Ectodermal cell (in vitro differentiated cells): ENCODE measurements at regions not wholly inside any gene's neighbourhood (a gene's known extent, or its start where the extent isn't known, plus 50 kb on each side); places are given as distances from the start of the nearest gene placed in this dataset.

Source experiments
- H3K27ac ChIP-seq: 2 replicates; pipeline ENCODE4 v1.7.0; 2013; ENCODE audit warnings: mild to moderate bottlenecking, low read depth, low read length; ENCODE audit not compliant: insufficient read depth, poor library complexity, severe bottlenecking
- H3K27me3 ChIP-seq: 2 replicates; pipeline ENCODE4 v1.7.0; 2013; ENCODE audit warnings: mild to moderate bottlenecking, low read length; ENCODE audit not compliant: insufficient read depth, control insufficient read depth, poor library complexity, severe bottlenecking
- H3K36me3 ChIP-seq: one replicate; pipeline ENCODE4 v1.7.0; 2013; ENCODE audit warnings: low read length; ENCODE audit not compliant: control insufficient read depth, insufficient read depth
- H3K4me1 ChIP-seq: one replicate; pipeline ENCODE4 v1.7.0; 2013; ENCODE audit warnings: low read length; ENCODE audit not compliant: control insufficient read depth, insufficient read depth
- H3K4me3 ChIP-seq: 2 replicates; pipeline ENCODE4 v1.7.0; 2013; ENCODE audit warnings: low read depth, low read length, control low read depth; ENCODE audit not compliant: insufficient read depth
- H3K9me3 ChIP-seq: 2 replicates; pipeline ENCODE4 v1.7.0; 2013; ENCODE audit warnings: mild to moderate bottlenecking, low read length, moderate library complexity; ENCODE audit not compliant: control insufficient read depth
- WGBS, 2 experiments: methylation state at CpG; one replicate each; pipeline ENCODE4 v1.1.7; 2013; ENCODE audit warnings: missing lambda C conversion rate in 2 of 2; 5-methylcytosine and 5-hydroxymethylcytosine counted together

DNA sequence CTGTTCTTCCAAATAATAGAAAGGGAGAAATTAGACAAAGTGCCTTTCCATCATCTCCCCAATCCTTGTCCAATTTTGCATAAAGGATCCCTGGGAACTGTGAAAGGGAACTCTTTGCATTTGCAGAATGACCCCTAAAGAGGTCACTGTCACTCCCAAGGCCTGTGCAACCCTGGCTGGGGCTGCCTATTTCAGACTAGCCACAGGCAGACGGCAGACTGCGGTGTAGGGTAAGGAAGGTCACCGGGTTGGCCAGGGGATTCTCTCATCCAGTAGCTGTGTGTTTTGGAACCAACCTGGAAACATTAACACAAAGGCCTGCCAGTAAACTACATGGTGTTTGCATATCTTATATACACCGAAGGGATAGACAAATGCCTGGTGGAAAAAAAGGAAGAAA lies 818.7 kb downstream of the BCL11A start:
- H3K36me3 ChIP-seq, result no peaks in the 10 kb centered on the region
- H3K27me3 ChIP-seq, result no peaks in the 10 kb centered on the region
- peaks cover 5% of the 10 kb centered on the region for H3K4me1 ChIP-seq
- WGBS, 2 experiments, result 82 to 86% methylated on average over 3 to 4 of the region's 4 CpGs
- H3K9me3 ChIP-seq, result no peaks in the 10 kb centered on the region
- no peak overlapping the region for H3K27ac ChIP-seq
- H3K4me3 ChIP-seq, result no peak overlapping the region

DNA sequence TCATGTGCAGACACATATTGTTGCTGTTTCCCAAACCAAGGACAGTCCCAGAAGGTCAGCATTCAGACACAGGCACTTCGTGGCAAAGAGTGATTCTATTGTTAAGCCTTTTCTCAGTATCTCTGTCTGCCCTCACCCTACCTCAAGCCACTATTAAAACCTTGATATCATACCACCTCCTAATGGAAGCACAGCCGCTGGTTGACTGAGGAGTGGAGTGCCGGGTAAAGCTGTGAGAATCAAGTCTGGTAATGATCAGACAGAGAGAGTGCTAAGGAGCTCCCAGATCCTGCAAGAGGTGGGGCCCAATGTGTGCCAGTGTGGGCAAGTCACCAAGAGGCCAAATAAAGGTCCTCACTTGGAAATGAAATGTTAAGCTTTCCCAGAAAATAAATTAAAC lies 819.5 kb downstream of the BCL11A start:
- 88 to 90% methylated on average over 3 of the region's 3 CpGs for WGBS, 2 experiments
- no peak overlapping the region for H3K4me3 ChIP-seq
- H3K4me1 ChIP-seq, result peaks cover 5% of the 10 kb centered on the region
- H3K27ac ChIP-seq, result no peak overlapping the region
- H3K36me3 ChIP-seq, result no peaks in the 10 kb centered on the region
- H3K9me3 ChIP-seq, result no peaks in the 10 kb centered on the region
- H3K27me3 ChIP-seq, result no peaks in the 10 kb centered on the region

DNA sequence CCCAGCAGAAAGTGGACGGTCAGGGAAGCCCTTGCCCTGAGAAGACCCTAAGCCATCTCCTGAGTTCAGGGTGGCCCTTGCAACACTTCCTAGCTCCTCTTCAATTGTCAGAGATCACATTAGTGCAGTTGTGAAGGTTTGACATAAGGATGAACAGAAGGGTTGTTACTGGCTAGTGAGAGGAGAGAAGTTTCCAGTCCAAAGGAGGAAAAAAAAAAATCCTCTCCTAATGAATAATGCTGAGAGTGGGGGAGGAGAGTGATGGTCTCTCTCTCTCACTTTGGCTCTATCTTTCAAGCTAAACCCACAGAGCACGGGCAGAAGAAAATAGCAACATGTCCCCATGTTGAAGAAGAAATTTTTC lies 819.9 kb downstream of the BCL11A start:
- peaks cover 5% of the 10 kb centered on the region for H3K4me1 ChIP-seq
- no peaks in the 10 kb centered on the region for H3K9me3 ChIP-seq
- WGBS, 2 experiments, result 88 to 94% methylated on average over 2 of the region's 2 CpGs
- H3K27ac ChIP-seq, result no peak overlapping the region
- no peaks in the 10 kb centered on the region for H3K36me3 ChIP-seq
- H3K4me3 ChIP-seq, result no peak overlapping the region
- no peaks in the 10 kb centered on the region for H3K27me3 ChIP-seq

DNA sequence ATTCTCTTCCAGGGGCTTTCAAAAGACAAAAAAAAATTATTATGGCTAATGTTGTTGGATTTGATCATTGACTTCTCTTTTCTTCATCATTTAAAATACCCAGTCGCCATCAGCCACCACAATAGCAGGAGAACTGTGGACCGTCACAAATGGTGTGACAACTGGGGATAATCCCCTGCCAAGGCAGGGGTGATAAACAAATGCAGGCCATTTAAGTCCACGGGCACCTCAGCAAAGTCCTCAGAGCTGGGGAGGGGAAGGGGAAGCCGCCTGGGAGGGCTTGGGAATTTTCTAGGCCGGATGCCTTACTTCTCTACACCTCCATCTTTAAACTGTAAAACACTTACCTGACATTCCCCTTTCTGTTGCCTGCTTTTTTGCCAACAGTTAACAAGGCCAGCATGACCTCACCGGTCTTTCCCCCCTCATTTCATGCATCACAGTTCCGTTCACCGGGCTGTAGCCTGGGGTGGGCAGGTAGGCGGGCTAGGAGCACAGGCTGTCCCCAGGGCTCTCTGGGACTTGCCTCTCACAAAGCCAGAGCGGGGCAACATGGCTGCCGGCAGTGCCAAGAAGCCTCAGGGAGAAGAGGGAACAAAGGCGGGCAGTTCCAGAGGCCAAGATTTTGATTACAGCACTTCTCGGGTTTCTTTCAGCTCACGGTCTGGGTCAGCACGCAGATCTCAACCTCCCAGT lies 820.4 kb downstream of the BCL11A start:
- H3K9me3 ChIP-seq, result no peaks in the 10 kb centered on the region
- no peak overlapping the region for H3K27ac ChIP-seq
- H3K4me1 ChIP-seq, result peaks cover 5% of the 10 kb centered on the region
- no peaks in the 10 kb centered on the region for H3K36me3 ChIP-seq
- H3K4me3 ChIP-seq, result no peak overlapping the region
- 89 to 94% methylated on average over 14 to 15 of the region's 15 CpGs for WGBS, 2 experiments
- no peaks in the 10 kb centered on the region for H3K27me3 ChIP-seq

DNA sequence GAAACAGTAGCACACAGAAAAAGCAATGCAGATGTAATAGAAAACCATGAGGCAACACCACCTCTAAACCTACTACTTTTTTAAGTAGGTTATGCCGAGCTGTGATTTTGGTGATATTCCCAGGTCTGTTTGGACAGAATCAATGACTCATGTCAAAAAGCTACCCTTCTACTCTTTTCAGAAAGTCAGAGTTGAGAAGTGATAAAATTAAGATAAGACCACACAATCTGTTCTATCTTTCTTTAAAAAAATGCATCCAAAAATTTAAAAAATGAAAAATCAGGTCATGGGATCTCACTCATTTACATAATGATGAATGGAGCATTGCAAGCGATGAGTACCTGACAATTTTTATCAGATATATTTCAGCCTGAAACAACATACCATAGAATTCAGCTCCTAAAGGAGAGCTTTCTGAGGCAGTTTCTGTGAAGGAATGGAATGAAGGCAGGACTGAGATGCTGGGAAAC lies 826.3 kb downstream of the BCL11A start:
- no peaks in the 10 kb centered on the region for H3K4me1 ChIP-seq
- no peaks in the 10 kb centered on the region for H3K27me3 ChIP-seq
- WGBS, 2 experiments, result 95 to 100% methylated on average over 2 of the region's 2 CpGs
- no peaks in the 10 kb centered on the region for H3K36me3 ChIP-seq
- H3K9me3 ChIP-seq, result no peaks in the 10 kb centered on the region
- no peak overlapping the region for H3K4me3 ChIP-seq
- no peak overlapping the region for H3K27ac ChIP-seq

DNA sequence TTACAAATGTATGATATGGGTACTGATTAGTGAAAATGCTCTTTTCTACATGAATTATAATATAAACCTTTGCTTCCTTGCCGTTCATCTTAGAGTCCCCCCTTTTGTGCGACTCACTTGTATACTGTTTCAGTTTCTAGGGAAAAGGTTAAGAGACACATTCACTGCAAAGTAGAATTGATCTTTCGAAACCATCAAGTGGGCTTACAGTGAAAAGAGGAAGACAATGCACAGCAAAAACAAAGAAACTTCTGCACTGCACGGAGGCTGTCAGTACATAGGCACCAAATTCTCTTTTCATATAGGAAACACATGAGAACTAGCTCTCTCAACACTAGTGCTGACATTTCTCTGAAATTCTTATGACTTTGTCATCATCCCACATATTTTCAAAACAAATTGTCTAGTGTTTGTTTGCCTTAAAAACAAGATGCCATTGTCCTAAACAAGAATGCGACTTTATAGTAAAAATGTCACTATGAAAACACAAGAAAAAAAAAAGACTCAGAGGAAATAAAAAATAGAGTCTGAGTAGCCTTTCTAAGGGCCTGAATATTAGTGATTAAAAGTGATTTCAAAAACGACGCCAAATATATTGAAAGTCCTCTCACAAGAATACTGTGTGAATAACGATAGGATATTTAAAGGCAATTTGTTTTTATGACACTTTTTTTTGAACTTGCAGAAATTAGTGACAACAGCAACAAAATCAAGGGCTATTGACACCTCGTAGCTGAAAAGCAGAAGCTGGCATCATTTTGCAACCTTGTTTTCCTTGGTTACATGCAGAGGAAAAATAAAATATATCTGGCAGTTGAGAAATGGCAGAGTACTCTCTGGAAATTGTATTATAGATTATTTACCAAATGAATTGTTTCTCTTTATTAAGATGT lies 827.0 kb downstream of the BCL11A start:
- Histone ChIP-seq H3K4me1 (no peaks in the 10 kb centered on the region), H3K36me3 (no peaks in the 10 kb centered on the region), H3K27me3 (no peaks in the 10 kb centered on the region), H3K9me3 (no peaks in the 10 kb centered on the region), H3K4me3 (no peak overlapping the region), H3K27ac (no peak overlapping the region)
- 79 to 88% methylated on average over 8 to 9 of the region's 9 CpGs for WGBS, 2 experiments

GRCh38 chr2:59724746-59725145 lies 828.7 kb downstream of the BCL11A start:
- Histone ChIP-seq H3K9me3 (no peaks in the 10 kb centered on the region), H3K27ac (no peak overlapping the region), H3K27me3 (no peaks in the 10 kb centered on the region), H3K4me3 (no peak overlapping the region), H3K36me3 (no peaks in the 10 kb centered on the region), H3K4me1 (no peaks in the 10 kb centered on the region)
- WGBS, 2 experiments, result 93% methylated on average over 3 of the region's 3 CpGs

DNA sequence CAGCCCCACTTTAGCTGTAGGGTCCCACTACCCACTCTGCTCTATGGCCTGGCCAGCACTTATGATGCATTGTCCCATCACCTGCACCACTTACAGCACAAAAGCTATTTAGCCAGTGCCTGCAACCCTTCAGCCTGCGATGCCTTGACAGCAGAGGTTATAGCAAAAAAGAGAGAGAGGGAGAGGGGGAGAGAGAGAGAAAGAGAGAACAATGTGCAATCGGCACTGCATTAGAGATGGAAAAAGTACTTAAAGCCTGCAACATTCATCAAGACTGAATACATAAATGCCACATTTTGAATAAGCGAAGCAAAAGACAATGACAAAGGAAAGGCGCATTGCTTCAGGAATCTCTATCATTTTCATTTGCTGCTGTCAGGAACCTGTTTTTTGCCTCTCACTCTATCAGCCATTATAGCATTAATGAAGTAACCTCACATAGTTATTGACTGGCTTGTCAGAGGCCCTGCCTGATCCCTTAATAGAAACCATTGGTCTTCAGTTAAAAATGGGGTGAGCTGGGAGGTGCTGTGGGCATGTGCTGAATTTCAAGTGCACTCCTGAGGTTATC lies 833.1 kb downstream of the BCL11A start:
- no peak overlapping the region for H3K27ac ChIP-seq
- no peak overlapping the region for H3K4me3 ChIP-seq
- no peaks in the 10 kb centered on the region for H3K4me1 ChIP-seq
- WGBS, 2 experiments, result 91 to 94% methylated on average over 4 of the region's 4 CpGs
- H3K27me3 ChIP-seq, result no peaks in the 10 kb centered on the region
- no peaks in the 10 kb centered on the region for H3K9me3 ChIP-seq
- no peaks in the 10 kb centered on the region for H3K36me3 ChIP-seq

DNA sequence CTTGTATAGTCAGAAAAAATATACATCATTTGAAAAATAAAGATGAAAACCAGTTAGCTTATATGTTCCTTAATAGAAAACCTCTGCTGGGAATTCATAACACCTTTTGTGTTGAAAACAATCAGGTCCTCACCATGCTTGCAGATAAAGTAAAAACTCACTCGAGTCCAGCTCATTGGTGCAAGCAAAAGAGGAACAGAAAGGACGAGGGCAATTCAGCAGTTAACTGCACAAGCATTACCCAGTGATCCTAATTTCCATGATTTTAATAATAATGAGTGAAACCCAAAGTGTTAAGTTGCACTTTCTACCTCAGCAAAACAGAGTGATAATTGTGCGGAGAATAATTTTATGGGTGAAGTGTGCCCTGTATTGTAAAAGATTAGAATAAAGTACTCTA lies 839.9 kb downstream of the BCL11A start:
- Histone ChIP-seq H3K27me3 (no peaks in the 10 kb centered on the region), H3K9me3 (no peaks in the 10 kb centered on the region), H3K4me1 (no peaks in the 10 kb centered on the region), H3K4me3 (no peak overlapping the region), H3K27ac (no peak overlapping the region), H3K36me3 (no peaks in the 10 kb centered on the region)
- 86 to 94% methylated on average over 2 of the region's 3 CpGs for WGBS, 2 experiments

DNA sequence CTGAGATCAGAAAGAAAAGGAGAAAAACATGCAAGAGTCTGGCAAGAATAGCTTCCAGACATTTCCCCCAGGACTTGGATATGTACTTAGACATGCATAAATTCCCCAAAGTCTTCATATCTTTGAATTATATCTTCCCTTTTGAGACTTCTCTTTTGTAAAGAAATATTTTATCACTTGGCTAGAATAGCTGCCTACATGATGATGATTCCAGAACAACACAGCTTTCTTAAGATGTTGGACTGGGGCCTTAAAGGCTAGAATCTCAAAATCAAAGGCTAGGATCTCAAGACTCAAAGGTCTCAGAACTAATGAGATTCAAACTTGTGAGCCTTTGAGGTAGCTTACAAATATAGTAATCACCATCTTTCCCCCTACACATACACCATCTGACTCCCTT lies 842.3 kb downstream of the BCL11A start:
- Histone ChIP-seq H3K36me3 (no peaks in the 10 kb centered on the region), H3K9me3 (no peaks in the 10 kb centered on the region), H3K27ac (no peak overlapping the region), H3K4me3 (no peak overlapping the region), H3K27me3 (no peaks in the 10 kb centered on the region), H3K4me1 (no peaks in the 10 kb centered on the region)
